ENCODE measurements at regions not wholly inside any gene's neighbourhood (a gene's known extent, or its start where the extent isn't known, plus 50 kb on each side); places are given as distances from the start of the nearest gene placed in this dataset.

GRCh38 chr3:6448011-6448410 is 412.9 kb upstream of the GRM7 start:
- H3K9me3 ChIP-seq = no peaks in the 10 kb centered on the region
- DNase-seq = no peak

GRCh38 chr3:6449099-6449498 is 411.8 kb upstream of the GRM7 start:
- 50 to 66% (median 59%) methylated on average over 3 of the region's 3 CpGs for WGBS, 5 donors

More at GRCh38 chr3:6448011-6448410, 412.9 kb upstream of the GRM7 start:
- Histone ChIP-seq H3K27ac (no peak overlapping the region), H3K36me3 (no peaks in the 10 kb centered on the region), H3K27me3 (replicated peaks in 1 of 7) (peaks cover 0 to 4% (median 0%) of the 10 kb centered on the region in 7 donors), H3K4me1 (no peaks in the 10 kb centered on the region), H3K4me3 (no peak overlapping the region)
- 78 to 88% (median 83%) methylated on average over 4 of the region's 4 CpGs for WGBS, 5 donors
- no peak for TF ChIP-seq POLR2AphosphoS5 (IDR thresholded peaks at IDR 0.05)
- TF ChIP-seq, protein P1, sequence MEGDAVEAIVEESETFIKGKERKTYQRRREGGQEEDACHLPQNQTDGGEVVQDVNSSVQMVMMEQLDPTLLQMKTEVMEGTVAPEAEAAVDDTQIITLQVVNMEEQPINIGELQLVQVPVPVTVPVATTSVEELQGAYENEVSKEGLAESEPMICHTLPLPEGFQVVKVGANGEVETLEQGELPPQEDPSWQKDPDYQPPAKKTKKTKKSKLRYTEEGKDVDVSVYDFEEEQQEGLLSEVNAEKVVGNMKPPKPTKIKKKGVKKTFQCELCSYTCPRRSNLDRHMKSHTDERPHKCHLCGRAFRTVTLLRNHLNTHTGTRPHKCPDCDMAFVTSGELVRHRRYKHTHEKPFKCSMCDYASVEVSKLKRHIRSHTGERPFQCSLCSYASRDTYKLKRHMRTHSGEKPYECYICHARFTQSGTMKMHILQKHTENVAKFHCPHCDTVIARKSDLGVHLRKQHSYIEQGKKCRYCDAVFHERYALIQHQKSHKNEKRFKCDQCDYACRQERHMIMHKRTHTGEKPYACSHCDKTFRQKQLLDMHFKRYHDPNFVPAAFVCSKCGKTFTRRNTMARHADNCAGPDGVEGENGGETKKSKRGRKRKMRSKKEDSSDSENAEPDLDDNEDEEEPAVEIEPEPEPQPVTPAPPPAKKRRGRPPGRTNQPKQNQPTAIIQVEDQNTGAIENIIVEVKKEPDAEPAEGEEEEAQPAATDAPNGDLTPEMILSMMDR (IDR thresholded peaks at IDR 0.05 in 8 of 11, conservative IDR thresholded peaks at IDR 0.05 in 3 of 11) = no peak
- no peak for TF ChIP-seq POLR2A (IDR thresholded peaks at IDR 0.05)
- intact Hi-C loops (cut with DNase I; ENCODE audit: low total_unique reads) = no loop called here

DNA sequence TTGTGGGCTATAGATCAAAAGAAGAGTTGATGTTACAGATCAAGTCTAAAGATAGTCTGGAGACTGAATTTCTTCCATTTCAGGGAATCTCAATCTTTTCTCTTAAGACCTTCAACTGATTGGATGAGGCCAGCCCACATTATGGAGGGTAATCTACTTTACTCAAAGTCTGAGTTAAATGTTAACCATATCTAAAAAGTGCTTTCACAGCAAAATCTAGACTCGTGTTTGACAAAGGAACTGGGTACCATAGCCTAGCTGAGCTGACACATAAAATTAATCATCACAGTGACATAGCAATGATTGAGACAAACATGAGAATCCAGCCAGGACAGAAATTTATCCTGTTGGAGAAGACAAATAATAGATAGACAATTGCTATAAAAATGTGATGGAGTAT is 407.9 kb upstream of the GRM7 start:
- no peaks in the 10 kb centered on the region for H3K9me3 ChIP-seq
- no peak for TF ChIP-seq POLR2A (IDR thresholded peaks at IDR 0.05)
- TF ChIP-seq, protein P1 (IDR thresholded peaks at IDR 0.05 in 8 of 11, conservative IDR thresholded peaks at IDR 0.05 in 3 of 11) = no peak
- no peak for TF ChIP-seq POLR2AphosphoS5 (IDR thresholded peaks at IDR 0.05)
- intact Hi-C loops (cut with DNase I; ENCODE audit: low total_unique reads) = no loop called here
- no peak overlapping the region for H3K4me3 ChIP-seq
- H3K4me1 ChIP-seq = no peaks in the 10 kb centered on the region
- H3K27ac ChIP-seq = no peak overlapping the region
- 55 to 94% (median 77%) methylated on average over 1 of the region's 1 CpG for WGBS, 5 donors
- H3K36me3 ChIP-seq = no peaks in the 10 kb centered on the region
- H3K27me3 ChIP-seq (replicated peaks in 1 of 7) = no peaks in the 10 kb centered on the region
- DNase-seq = no peak

More at GRCh38 chr3:6449099-6449498, 411.8 kb upstream of the GRM7 start:
- Histone ChIP-seq H3K27ac (no peak overlapping the region), H3K36me3 (no peaks in the 10 kb centered on the region), H3K4me3 (no peak overlapping the region), H3K4me1 (no peaks in the 10 kb centered on the region), H3K9me3 (no peaks in the 10 kb centered on the region), H3K27me3 (replicated peaks in 1 of 7) (peaks cover 0 to 4% (median 0%) of the 10 kb centered on the region in 7 donors)
- no peak for DNase-seq
- TF ChIP-seq, protein P1 (IDR thresholded peaks at IDR 0.05 in 8 of 11, conservative IDR thresholded peaks at IDR 0.05 in 3 of 11) = no peak
- TF ChIP-seq POLR2A (IDR thresholded peaks at IDR 0.05) (no peak), POLR2AphosphoS5 (IDR thresholded peaks at IDR 0.05) (no peak)
- intact Hi-C loops (cut with DNase I; ENCODE audit: low total_unique reads) = no loop called here

GRCh38 chr3:6455031-6455430 is 405.9 kb upstream of the GRM7 start:
- TF ChIP-seq, protein P1 (IDR thresholded peaks at IDR 0.05 in 8 of 11, conservative IDR thresholded peaks at IDR 0.05 in 3 of 11) = no peak
- TF ChIP-seq POLR2A (IDR thresholded peaks at IDR 0.05) = no peak
- no peak for TF ChIP-seq POLR2AphosphoS5 (IDR thresholded peaks at IDR 0.05)
- Histone ChIP-seq H3K4me3 (no peak overlapping the region), H3K36me3 (no peaks in the 10 kb centered on the region), H3K4me1 (no peaks in the 10 kb centered on the region), H3K9me3 (peaks cover 0 to under 1% (median 0%) of the 10 kb centered on the region in 8 donors), H3K27ac (no peak overlapping the region), H3K27me3 (replicated peaks in 1 of 7) (no peaks in the 10 kb centered on the region)
- DNase-seq = no peak
- intact Hi-C loops (cut with DNase I; ENCODE audit: low total_unique reads) = no loop called here
- WGBS, 5 donors = 86 to 95% (median 88%) methylated on average over 3 of the region's 3 CpGs

All from spleen (tissue), 11 donors.